GM23338 (cell line): ENCODE measurements at regions not wholly inside any gene's neighbourhood (a gene's known extent, or its start where the extent isn't known, plus 50 kb on each side); places are given as distances from the start of the nearest gene placed in this dataset.

ENCODE experiments used
- CTCF ChIP-seq, 2 experiments: fragments of 200-600 bp in 1 of 2; sonication (generic) in 1 of 2; conservative IDR thresholded peaks; 2 replicates each; pipeline versions ENCODE4 v1.5.1 to v1.6.1; 2016 to 2017; ENCODE audit warnings: antibody characterized with exemption in 2 of 2, low read depth in 2 of 2, mild to moderate bottlenecking in 2 of 2, moderate library complexity in 1 of 2
- ETS1 ChIP-seq: IDR thresholded peaks from 2 replicates; pipeline ENCODE4 v1.6.1; 2016; ENCODE audit warnings: antibody characterized with exemption
- EZH2 ChIP-seq: fragments of 200-600 bp; sonication (generic); IDR thresholded peaks from one replicate; pipeline ENCODE4 v1.8.0; 2017; ENCODE audit warnings: antibody characterized with exemption, mild to moderate bottlenecking, low read depth; ENCODE audit not compliant: unreplicated experiment
- EZH2phosphoT487 ChIP-seq: fragments of 200-600 bp; sonication (generic); IDR thresholded peaks from one replicate; pipeline ENCODE4 v1.8.1; 2018; ENCODE audit warnings: antibody characterized with exemption; ENCODE audit not compliant: unreplicated experiment
- JUNB ChIP-seq: IDR thresholded peaks from one replicate; pipeline ENCODE4 v1.6.1; 2016; ENCODE audit warnings: antibody characterized with exemption; ENCODE audit not compliant: unreplicated experiment
- POLR2AphosphoS5 ChIP-seq: IDR thresholded peaks from 2 replicates; pipeline ENCODE4 v1.6.1; 2016; ENCODE audit warnings: antibody characterized with exemption, low read depth
- ZNF331 ChIP-seq: fragments of 250-450 bp; sonication (Bioruptor Pico); IDR thresholded peaks from 2 replicates; pipeline ENCODE4 v1.5.0; 2020; ENCODE audit warnings: low read depth, mild to moderate bottlenecking, moderate library complexity
- TF ChIP-seq, protein P1 (sequence below): IDR thresholded peaks from one replicate; pipeline ENCODE4 v1.6.1; 2018; ENCODE audit warnings: antibody characterized with exemption; ENCODE audit not compliant: unreplicated experiment

- no peak for TF ChIP-seq EZH2
- TF ChIP-seq CTCF (conservative IDR thresholded peaks at IDR 0.05; ENCODE audit: low read depth in 2 of 2): no peak
- no peak for TF ChIP-seq EZH2phosphoT487
- no peak for TF ChIP-seq POLR2AphosphoS5
- TF ChIP-seq, protein P1, sequence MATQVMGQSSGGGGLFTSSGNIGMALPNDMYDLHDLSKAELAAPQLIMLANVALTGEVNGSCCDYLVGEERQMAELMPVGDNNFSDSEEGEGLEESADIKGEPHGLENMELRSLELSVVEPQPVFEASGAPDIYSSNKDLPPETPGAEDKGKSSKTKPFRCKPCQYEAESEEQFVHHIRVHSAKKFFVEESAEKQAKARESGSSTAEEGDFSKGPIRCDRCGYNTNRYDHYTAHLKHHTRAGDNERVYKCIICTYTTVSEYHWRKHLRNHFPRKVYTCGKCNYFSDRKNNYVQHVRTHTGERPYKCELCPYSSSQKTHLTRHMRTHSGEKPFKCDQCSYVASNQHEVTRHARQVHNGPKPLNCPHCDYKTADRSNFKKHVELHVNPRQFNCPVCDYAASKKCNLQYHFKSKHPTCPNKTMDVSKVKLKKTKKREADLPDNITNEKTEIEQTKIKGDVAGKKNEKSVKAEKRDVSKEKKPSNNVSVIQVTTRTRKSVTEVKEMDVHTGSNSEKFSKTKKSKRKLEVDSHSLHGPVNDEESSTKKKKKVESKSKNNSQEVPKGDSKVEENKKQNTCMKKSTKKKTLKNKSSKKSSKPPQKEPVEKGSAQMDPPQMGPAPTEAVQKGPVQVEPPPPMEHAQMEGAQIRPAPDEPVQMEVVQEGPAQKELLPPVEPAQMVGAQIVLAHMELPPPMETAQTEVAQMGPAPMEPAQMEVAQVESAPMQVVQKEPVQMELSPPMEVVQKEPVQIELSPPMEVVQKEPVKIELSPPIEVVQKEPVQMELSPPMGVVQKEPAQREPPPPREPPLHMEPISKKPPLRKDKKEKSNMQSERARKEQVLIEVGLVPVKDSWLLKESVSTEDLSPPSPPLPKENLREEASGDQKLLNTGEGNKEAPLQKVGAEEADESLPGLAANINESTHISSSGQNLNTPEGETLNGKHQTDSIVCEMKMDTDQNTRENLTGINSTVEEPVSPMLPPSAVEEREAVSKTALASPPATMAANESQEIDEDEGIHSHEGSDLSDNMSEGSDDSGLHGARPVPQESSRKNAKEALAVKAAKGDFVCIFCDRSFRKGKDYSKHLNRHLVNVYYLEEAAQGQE: peak; percentile 66
- no peak for TF ChIP-seq JUNB
- TF ChIP-seq ZNF331 (CRISPR knock-in tag): no peak
- TF ChIP-seq ETS1: no peak
Measured at GRCh38 chr17:33385133-33385532, 92.0 kb upstream of the ASIC2 start.
